Keratinocyte (primary cell): ENCODE measurements at regions not wholly inside any gene's neighbourhood (a gene's known extent, or its start where the extent isn't known, plus 50 kb on each side); places are given as distances from the start of the nearest gene placed in this dataset.

Source experiments
- CTCF ChIP-seq, 3 experiments: IDR thresholded peaks in 1 of 3; conservative IDR thresholded peaks in 1 of 3; optimal IDR thresholded peaks in 1 of 3; 2 replicates in 2 of 3; 3 replicates in 1 of 3; pipeline versions ENCODE3 to v1.5.1; 2011; ENCODE audit warnings: low read length in 3 of 3, mild to moderate bottlenecking in 3 of 3, moderate library complexity in 2 of 3, control low read depth in 1 of 3, inconsistent platforms in 1 of 3; ENCODE audit not compliant: insufficient read depth in 2 of 3; ENCODE audit errors: extremely low read depth in 1 of 3
- EZH2 ChIP-seq: IDR thresholded peaks from one replicate; pipeline ENCODE4 v1.6.1; 2012; ENCODE audit warnings: inconsistent platforms, mild to moderate bottlenecking, low read length, moderate library complexity

GRCh38 chr7:96436880-96437279 is 115.0 kb upstream of the SLC25A13 start:
- TF ChIP-seq EZH2 (no peak), CTCF (optimal IDR thresholded peaks at IDR 0.05 in 1 of 3, IDR thresholded peaks at IDR 0.05 in 1 of 3, conservative IDR thresholded peaks at IDR 0.05 in 1 of 3; ENCODE audit: extremely low read depth in 1 of 3, insufficient read depth in 2 of 3, low read length in 3 of 3) (no peak)
